Stomach (tissue), 8 donors: ENCODE measurements at regions not wholly inside any gene's neighbourhood (a gene's known extent, or its start where the extent isn't known, plus 50 kb on each side); places are given as distances from the start of the nearest gene placed in this dataset.
A peak's percentile ranks its signal among the peaks of the same experiment; 100 is the strongest.

Experiments used
- DNase-seq, 2 donors: peaks; one replicate each; pipeline versions ENCODE4 v3.0.0 to v3.0.0-alpha.2; 2013 to 2019
- H3K27ac ChIP-seq, 5 donors: fragments of 200-600 bp in 4 of 5; sonication (generic) in 4 of 5; one replicate each; pipeline ENCODE4 v1.5.1; 2013 to 2019; ENCODE audit warnings: mild to moderate bottlenecking in 1 of 5, moderate library complexity in 1 of 5
- H3K27me3 ChIP-seq, 3 donors: fragments of 200-600 bp; sonication (generic); one replicate each; pipeline ENCODE4 v1.5.1; 2017 to 2019; ENCODE audit warnings: mixed run types in 1 of 3
- H3K36me3 ChIP-seq, 4 donors: fragments of 200-600 bp; sonication (generic); 1 replicate in 3 of 4; 2 replicates in 1 of 4; pipeline ENCODE4 v1.5.1; 2016 to 2019
- H3K4me1 ChIP-seq, 4 donors: fragments of 200-600 bp; sonication (generic); one replicate each; pipeline ENCODE4 v1.5.1; 2016 to 2019
- H3K4me3 ChIP-seq, 4 donors: fragments of 200-600 bp; sonication (generic) in 3 of 4; one replicate each; pipeline ENCODE4 v1.5.1; 2016 to 2019; ENCODE audit warnings: mild to moderate bottlenecking in 1 of 4
- H3K9me3 ChIP-seq, 4 donors: fragments of 200-600 bp; sonication (generic); one replicate each; pipeline ENCODE4 v1.5.1; 2016 to 2019
- EP300 ChIP-seq: sonication (generic); formaldehyde crosslinking; IDR thresholded peaks from one replicate; pipeline ENCODE4 v1.6.1; 2017; ENCODE audit warnings: antibody characterized with exemption
- POLR2A ChIP-seq, 4 donors: fragments of 450-650 bp; IDR thresholded peaks; one replicate each; pipeline ENCODE4 v1.6.1; 2016; ENCODE audit warnings: antibody characterized with exemption in 4 of 4, control low read depth in 2 of 4, mild to moderate bottlenecking in 1 of 4, moderate library complexity in 1 of 4
- POLR2AphosphoS5 ChIP-seq, 3 donors: sonication (generic); formaldehyde crosslinking; IDR thresholded peaks; one replicate each; pipeline ENCODE4 v1.6.1; 2016; ENCODE audit warnings: antibody characterized with exemption in 3 of 3
- WGBS, 5 donors: extraction: QIAGEN DNeasy Blood & Tissue Kit in 3 of 5; methylation state at CpG; one replicate each; pipeline versions ENCODE4 v1.1.5 to v1.1.7; 2013 to 2018; 5-methylcytosine and 5-hydroxymethylcytosine counted together
- intact Hi-C: fragments of 100-400 bp; cut with DNase I; formaldehyde crosslinking; loops from one replicate; pipeline ENCODE4 v1.15.1; 2023; ENCODE audit warnings: low total_unique reads
- TF ChIP-seq, protein P1 (sequence below), 7 experiments: fragments of 450-650 bp in 4 of 7; fragments of 200-600 bp in 3 of 7; sonication (generic) in 3 of 7; IDR thresholded peaks; one replicate each; pipeline ENCODE4 v1.5.1; 2016 to 2019; ENCODE audit warnings: antibody characterized with exemption in 7 of 7, control low read depth in 2 of 7, mild to moderate bottlenecking in 1 of 7
- donor health status: healthy with polysubstance abuse.
- donor health status: Bipolar disorder and iron deficiency.
- donor health status: healthy.

DNA sequence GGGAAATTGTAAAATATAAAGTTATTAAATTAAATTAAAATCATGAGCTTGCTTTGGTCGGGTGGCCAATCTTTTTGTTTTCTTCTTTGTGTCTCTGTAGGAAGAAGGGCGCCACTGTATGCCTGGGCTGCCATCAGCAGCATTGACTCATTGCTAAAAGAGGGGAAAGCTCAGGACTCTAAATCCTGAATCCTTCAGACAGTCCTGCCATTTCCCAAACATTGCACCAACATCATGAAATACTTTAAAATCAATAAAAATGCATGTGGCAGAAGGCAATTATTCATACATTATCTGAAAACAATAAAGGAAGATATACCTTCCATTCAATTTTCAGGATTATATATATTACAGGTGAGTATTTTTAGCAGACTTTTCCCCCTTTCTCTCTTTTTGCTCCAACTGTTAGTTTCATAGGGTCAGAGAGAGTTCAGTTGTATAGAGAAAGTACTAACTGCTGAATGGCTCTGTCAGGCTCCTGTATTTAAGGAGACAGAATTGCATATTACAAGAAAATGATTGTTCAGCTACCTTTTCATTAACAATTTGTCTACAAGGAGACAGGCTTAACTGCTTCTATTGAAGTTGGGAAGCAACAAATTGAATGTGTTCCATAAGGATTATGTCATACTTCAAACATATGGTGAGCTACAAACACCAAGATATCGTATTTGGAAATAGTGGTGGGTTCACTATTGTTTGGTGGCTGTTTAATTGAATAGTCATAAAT, 95.7 kb downstream of the ATPSCKMT start:
- 60 to 77% (median 72%) methylated on average over 3 of the region's 3 CpGs for WGBS, 5 donors
- intact Hi-C loops: no loop called here

DNA sequence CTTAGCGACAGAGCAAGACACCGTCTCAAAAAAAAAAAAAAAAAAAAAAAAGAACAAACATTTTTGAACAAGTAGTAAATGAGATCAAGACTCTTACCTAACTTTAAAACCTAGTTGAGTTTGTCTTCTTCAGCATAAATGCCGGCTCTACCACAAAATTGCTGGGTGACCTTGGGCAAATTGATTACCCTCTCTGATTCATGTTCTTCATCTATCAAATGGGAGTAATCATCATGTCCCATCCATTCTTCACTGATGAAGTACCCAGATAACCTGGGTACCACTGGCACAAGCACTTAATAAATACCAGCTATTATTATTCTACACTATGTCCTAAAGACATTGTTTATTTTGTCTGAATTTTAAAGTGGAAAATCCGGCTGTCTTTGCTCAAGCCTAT, 96.3 kb downstream of the ATPSCKMT start:
- H3K4me1 ChIP-seq: peaks cover 0 to 7% (median 0%) of the 10 kb centered on the region in 4 donors
- no peak overlapping the region for H3K27ac ChIP-seq
- no peak overlapping the region for H3K4me3 ChIP-seq
- DNase-seq: no peak
- no peaks in the 10 kb centered on the region for H3K27me3 ChIP-seq
- intact Hi-C loops: no loop called here
- no peaks in the 10 kb centered on the region for H3K36me3 ChIP-seq
- TF ChIP-seq, protein P1, sequence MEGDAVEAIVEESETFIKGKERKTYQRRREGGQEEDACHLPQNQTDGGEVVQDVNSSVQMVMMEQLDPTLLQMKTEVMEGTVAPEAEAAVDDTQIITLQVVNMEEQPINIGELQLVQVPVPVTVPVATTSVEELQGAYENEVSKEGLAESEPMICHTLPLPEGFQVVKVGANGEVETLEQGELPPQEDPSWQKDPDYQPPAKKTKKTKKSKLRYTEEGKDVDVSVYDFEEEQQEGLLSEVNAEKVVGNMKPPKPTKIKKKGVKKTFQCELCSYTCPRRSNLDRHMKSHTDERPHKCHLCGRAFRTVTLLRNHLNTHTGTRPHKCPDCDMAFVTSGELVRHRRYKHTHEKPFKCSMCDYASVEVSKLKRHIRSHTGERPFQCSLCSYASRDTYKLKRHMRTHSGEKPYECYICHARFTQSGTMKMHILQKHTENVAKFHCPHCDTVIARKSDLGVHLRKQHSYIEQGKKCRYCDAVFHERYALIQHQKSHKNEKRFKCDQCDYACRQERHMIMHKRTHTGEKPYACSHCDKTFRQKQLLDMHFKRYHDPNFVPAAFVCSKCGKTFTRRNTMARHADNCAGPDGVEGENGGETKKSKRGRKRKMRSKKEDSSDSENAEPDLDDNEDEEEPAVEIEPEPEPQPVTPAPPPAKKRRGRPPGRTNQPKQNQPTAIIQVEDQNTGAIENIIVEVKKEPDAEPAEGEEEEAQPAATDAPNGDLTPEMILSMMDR (IDR thresholded peaks at IDR 0.05): no peak
- TF ChIP-seq POLR2A (IDR thresholded peaks at IDR 0.05) (no peak), POLR2AphosphoS5 (IDR thresholded peaks at IDR 0.05) (no peak), EP300 (no peak)
- no peaks in the 10 kb centered on the region for H3K9me3 ChIP-seq
- WGBS, 5 donors: 77 to 89% (median 86%) methylated on average over 4 of the region's 4 CpGs

More for the DNA sequence above, 95.7 kb downstream of the ATPSCKMT start:
- no peak overlapping the region for H3K4me3 ChIP-seq
- DNase-seq: no peak
- peaks cover 0 to 7% (median 0%) of the 10 kb centered on the region in 4 donors for H3K4me1 ChIP-seq
- H3K36me3 ChIP-seq: no peaks in the 10 kb centered on the region
- no peak overlapping the region for H3K27ac ChIP-seq
- no peak for TF ChIP-seq POLR2A (IDR thresholded peaks at IDR 0.05)
- no peak for TF ChIP-seq POLR2AphosphoS5 (IDR thresholded peaks at IDR 0.05)
- H3K9me3 ChIP-seq: no peaks in the 10 kb centered on the region
- H3K27me3 ChIP-seq: no peaks in the 10 kb centered on the region

DNA sequence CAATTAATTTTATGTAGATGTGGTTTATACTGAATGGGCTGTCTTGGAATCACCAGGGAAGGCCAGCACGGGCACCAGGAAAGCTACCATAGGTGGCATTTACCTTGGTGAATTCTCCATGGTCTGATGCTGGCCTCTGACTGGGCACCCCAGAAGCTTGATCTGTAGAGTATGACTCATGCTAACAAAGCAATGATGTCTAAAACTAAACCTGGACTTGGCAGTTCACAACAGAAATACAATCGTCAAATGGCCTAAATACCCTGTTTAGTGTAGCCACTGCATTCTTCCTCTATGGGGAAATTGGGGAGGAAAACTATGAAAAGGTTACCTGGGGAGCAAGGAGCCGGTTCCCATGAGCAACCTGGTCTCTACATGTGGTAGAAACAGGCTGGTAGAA, 98.0 kb downstream of the ATPSCKMT start:
- TF ChIP-seq POLR2AphosphoS5 (IDR thresholded peaks at IDR 0.05): no peak
- no peak for DNase-seq

DNA sequence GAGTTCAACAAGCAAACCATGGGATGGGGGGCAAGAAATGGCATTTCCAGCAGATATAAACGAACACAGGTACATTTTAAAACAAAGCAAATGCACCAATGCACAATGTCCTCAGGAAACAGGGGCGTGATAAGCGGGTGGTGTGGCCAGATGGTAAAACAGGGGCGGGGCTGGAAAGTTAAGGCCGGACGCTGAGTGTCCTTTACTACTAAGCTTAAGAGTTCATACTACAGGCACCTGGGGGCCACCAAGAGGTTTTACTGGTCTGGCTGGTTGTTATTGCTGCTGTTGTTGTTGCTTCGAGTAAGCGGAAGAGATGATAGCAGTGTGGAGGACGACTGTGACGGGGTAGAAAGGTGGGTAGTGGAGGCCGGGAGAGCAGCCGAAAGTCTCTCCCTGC, 99.8 kb downstream of the ATPSCKMT start:
- H3K27ac ChIP-seq: no peak overlapping the region
- WGBS, 5 donors: 55 to 73% (median 67%) methylated on average over 12 of the region's 12 CpGs
- H3K9me3 ChIP-seq: no peaks in the 10 kb centered on the region
- no peak overlapping the region for H3K4me3 ChIP-seq
- H3K4me1 ChIP-seq: no peaks in the 10 kb centered on the region
- TF ChIP-seq, protein P1 (IDR thresholded peaks at IDR 0.05): no peak
- TF ChIP-seq POLR2AphosphoS5 (IDR thresholded peaks at IDR 0.05): no peak
- no peak for TF ChIP-seq POLR2A (IDR thresholded peaks at IDR 0.05)
- no peak for TF ChIP-seq EP300
- DNase-seq: no peak
- intact Hi-C loops: no loop called here
- no peaks in the 10 kb centered on the region for H3K27me3 ChIP-seq
- no peaks in the 10 kb centered on the region for H3K36me3 ChIP-seq

More for the DNA sequence above, 98.0 kb downstream of the ATPSCKMT start:
- 75 to 77% (median 76%) methylated on average over 3 of the region's 3 CpGs for WGBS, 5 donors
- no peak overlapping the region for H3K27ac ChIP-seq
- H3K27me3 ChIP-seq: no peaks in the 10 kb centered on the region
- H3K4me3 ChIP-seq: no peak overlapping the region
- no peaks in the 10 kb centered on the region for H3K9me3 ChIP-seq
- peaks cover 0 to 7% (median 0%) of the 10 kb centered on the region in 4 donors for H3K4me1 ChIP-seq
- intact Hi-C loops: no loop called here
- H3K36me3 ChIP-seq: no peaks in the 10 kb centered on the region

DNA sequence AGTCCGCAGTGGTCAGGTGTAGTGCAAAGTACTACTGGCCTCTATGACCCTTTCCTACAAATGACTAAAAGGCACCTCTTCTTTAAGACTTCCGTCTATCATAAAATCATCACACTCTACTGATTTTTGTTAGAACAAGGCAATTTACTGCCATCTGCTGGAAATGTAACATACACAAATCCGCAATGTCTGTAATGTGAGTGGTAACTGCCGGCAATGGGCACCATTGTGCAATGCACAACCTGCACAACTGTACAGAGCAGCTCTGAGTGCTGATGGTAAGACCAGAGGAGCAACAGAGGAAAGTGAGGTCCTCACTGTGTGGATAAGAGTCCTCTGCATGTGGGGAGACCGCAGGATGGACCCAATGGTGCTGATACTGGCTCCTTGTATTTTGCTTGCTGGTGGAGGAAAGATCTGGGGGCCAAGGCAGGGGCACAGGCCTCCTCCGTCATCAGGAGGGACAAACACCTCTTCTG, 103.7 kb downstream of the ATPSCKMT start:
- intact Hi-C loops: no loop called here
- Histone ChIP-seq H3K27ac (no peak overlapping the region), H3K9me3 (peaks cover 0 to 6% (median 0%) of the 10 kb centered on the region in 4 donors), H3K36me3 (no peaks in the 10 kb centered on the region), H3K4me1 (no peaks in the 10 kb centered on the region), H3K4me3 (no peak overlapping the region), H3K27me3 (no peaks in the 10 kb centered on the region)
- peak in 1 of 2 donors; percentile 30 for DNase-seq
- 68 to 81% (median 73%) methylated on average over 5 to 6 of the region's 6 CpGs for whole genome bisulfite sequencing, 5 donors
- TF ChIP-seq POLR2AphosphoS5 (IDR thresholded peaks at IDR 0.05) (no peak), EP300 (no peak)

- no peak overlapping the region for H3K27ac ChIP-seq
- H3K27me3 ChIP-seq: peaks cover 0 to 8% (median 0%) of the 10 kb centered on the region in 3 donors
- TF ChIP-seq, protein P1 (IDR thresholded peaks at IDR 0.05): no peak
- TF ChIP-seq EP300 (no peak), POLR2AphosphoS5 (IDR thresholded peaks at IDR 0.05) (no peak), POLR2A (IDR thresholded peaks at IDR 0.05) (no peak)
- 55 to 83% (median 72%) methylated on average over 3 of the region's 3 CpGs for WGBS, 5 donors
- H3K36me3 ChIP-seq: no peaks in the 10 kb centered on the region
- H3K9me3 ChIP-seq: peaks cover 0 to 6% (median 0%) of the 10 kb centered on the region in 4 donors
- intact Hi-C loops: no loop called here
- DNase-seq: no peak
- no peaks in the 10 kb centered on the region for H3K4me1 ChIP-seq
- H3K4me3 ChIP-seq: no peak overlapping the region
Observed at GRCh38 chr5:10144040-10144439, 105.6 kb downstream of the ATPSCKMT start.
